NCI-H2196 (cell line): ENCODE measurements at regions not wholly inside any gene's neighbourhood (a gene's known extent, or its start where the extent isn't known, plus 50 kb on each side); places are given as distances from the start of the nearest gene placed in this dataset.

Experiments used
- DNase-seq: peaks from one replicate; lab custom pipeline; 2025; ENCODE audit not compliant: unreplicated experiment; lab: John Stamatoyannopoulos, UW

GRCh38 chr13:107291875-107292274, 723.9 kb upstream of the ARGLU1 start:
- DNase-seq = no peak

DNA sequence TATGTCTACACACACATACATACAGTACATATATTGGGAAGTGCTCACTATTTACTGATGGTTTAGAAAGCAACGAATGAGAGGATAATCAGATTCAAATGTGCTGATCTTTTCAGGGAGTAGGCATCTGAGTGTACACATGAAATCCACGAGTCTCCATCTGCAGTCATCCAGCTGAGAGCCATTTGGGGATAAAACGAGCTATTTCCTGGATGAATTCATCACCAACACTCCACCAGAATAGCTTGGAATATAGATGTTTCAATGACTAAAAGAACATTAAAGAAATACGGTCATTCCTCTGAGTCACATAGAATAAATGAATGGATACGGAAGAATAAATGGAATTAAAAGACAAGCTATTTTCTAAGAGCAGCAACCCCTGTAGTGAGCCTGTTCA, 721.6 kb upstream of the ARGLU1 start:
- no peak for DNase-seq

DNA sequence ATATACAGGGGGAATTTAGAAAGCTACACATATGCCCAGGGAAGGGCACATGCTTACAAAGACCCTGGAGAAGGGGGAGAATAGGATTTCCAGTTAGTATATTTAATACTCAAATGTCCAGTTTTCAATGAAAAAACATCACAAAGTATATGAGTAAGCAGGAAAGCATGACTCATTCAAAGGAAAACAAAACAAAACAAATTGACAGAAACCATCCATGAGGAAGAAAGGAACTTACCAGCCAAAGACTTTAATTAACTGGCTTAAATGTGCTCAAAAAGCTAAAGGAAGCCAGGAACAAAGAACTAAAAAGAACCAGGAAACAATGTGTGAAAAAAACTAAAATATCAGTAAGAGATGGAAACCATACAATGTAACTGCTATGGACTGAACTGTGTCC, 716.2 kb upstream of the ARGLU1 start:
- DNase-seq = no peak

DNA sequence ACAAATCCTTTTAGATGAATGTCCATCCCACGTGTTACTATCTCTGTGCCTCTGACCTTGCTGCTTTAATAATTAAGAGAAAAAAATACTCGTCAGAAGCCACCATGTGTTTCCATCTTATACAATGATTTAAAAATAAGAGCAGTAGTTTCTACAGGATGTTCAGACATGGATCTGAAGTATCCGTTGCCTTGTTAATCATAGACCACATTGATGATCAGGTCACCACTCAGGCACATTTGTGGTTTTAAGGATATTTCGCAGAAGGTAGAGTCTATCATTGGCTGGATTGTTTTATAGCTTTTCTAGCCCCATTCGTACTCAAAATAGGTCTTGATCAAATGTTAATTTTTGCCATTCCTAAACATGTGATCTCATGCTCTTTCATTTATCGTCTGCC, 710.0 kb upstream of the ARGLU1 start:
- DNase-seq = no peak

GRCh38 chr13:107276936-107277335, 709.0 kb upstream of the ARGLU1 start:
- no peak for DNase-seq

DNA sequence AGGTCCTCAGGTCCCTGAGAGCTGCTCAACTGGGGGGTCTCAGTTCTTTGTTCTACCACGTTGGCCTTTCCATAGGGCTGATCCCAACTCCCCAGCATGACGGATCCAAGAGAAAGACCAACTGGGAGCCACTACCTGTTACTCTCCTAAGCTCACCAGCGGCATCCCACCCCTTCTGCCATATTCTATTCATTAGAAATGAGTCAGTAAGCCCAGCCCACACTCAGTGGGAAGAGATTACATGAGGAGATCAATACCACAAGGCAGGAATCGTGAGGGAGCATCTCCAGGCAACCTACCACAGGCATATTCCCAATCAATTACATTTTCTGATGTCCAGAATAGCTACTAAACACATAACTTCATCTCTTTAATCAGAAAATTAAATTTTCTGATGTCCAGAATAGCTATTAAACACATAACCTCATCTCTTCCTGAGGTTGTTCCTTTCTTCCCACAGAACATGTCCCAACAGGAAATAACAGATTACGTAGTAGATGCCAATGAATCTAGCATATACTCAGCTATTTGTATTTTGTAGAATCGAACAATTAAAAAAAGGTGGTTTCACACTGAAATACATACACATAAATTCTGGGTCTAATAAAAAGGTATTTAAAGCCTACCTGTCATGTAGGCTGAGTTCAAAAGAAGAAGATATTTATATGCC, 708.1 kb upstream of the ARGLU1 start:
- DNase-seq = no peak

GRCh38 chr13:107275312-107275711, 707.4 kb upstream of the ARGLU1 start:
- DNase-seq = no peak

DNA sequence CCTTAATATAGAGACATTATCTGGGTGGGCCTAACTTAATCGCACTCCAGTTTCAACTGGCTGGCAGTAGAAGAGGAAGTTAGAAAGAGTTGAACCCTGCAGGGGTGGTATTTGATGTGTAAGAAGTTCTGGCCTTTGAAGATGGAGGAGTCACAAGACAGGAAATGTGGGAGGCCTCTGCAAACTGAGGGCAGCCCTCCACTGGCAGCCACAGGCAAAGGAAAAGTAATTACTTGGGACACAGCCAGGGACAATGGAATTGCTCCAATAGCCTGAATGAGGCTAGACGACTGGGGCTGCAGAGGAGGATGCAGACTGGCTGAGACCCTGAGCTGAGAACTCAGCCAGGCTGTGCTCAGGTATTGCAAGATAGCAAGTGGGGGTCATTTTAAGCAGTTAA, 703.3 kb upstream of the ARGLU1 start:
- no peak for DNase-seq

GRCh38 chr13:107266657-107267056, 698.7 kb upstream of the ARGLU1 start:
- DNase-seq = no peak

DNA sequence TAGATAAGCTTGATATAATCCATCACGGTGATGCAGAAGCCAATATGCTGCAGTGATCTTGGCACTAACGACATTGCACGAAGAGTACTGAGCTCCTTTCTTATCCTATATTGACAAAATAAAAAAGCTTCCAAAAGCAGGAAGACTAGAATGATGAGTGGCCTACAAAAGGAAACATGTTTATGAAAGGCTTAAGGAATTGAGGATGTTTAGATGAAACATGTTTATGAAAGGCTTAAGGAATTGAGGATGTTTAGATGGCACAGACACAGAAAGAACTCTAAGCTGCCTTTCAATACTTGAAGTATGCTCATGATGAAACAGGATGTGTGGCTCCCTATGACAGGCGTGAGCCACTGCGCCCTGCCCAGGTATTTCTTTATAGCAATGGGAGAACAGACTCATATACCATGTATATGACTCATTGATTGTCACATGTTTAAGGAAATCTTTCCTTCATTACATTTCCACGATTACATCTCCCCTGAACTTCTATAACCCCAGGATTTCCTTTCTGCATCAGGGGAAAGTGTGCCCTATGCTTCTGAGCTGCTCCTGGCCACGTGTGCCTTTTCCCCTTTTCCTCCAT, 690.8 kb upstream of the ARGLU1 start:
- no peak for DNase-seq

DNA sequence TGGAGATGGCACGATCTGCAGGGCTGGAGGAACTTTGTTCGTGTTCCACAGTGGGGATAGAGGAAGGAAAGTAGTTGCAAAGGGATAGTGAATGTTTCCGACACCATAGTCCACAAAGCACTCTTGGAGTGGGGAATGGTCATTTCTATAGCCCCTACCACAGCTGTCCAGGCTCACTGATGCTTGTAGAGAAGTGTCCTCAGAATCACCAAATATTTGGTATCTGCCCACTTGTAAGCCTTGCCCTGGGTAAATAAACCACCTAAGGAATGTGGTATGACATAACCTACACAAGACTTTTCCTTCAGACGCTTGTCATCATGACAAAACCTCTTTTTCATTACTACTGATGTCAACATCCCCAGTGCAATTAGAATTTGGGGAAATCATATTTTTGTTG, 686.5 kb upstream of the ARGLU1 start:
- DNase-seq = no peak

GRCh38 chr13:107252428-107252827, 684.5 kb upstream of the ARGLU1 start:
- no peak for DNase-seq

DNA sequence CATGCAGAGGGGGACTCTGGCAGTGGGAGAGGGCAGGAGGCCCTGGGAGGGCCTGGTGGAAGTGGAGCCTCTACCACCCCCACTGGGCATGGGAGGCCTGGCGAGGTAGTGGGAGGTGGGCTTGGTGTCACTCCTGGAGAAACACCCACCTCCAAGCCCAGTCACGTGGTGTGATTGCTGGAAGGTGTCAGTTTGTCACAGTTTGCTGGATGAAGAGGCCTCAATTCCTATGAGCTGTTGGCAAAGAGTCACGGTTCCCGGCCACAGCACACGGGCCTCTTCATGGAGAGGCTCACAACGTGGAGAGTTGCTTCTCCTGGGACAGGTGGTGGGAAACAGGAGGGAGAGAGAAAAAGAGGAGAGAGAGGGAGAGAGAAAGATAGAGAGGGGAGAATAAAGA, 684.1 kb upstream of the ARGLU1 start:
- no peak for DNase-seq

- DNase-seq = no peak
These were observed 683.4 kb upstream of the ARGLU1 start for GRCh38 chr13:107251341-107251740.

GRCh38 chr13:107250628-107251027, 682.7 kb upstream of the ARGLU1 start:
- DNase-seq = no peak

DNA sequence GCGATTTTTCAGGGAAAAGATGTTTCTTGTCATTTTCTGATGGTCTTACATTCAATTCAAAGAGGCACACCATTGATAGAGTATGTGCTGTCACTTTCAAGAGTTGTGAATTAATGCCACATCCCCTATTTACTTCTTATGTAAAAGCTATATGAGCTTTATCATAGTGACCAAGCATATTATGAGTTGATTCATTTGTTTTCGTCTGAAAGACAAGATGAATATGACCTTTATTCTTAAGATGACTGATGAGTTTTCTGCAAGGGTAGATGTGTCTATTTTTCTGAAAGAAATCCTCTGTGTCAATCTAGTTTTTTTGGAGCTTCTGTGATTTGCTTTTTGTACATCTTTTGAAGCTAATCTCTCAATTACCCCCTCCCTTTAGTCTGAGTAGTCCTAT, 676.3 kb upstream of the ARGLU1 start:
- no peak for DNase-seq

DNA sequence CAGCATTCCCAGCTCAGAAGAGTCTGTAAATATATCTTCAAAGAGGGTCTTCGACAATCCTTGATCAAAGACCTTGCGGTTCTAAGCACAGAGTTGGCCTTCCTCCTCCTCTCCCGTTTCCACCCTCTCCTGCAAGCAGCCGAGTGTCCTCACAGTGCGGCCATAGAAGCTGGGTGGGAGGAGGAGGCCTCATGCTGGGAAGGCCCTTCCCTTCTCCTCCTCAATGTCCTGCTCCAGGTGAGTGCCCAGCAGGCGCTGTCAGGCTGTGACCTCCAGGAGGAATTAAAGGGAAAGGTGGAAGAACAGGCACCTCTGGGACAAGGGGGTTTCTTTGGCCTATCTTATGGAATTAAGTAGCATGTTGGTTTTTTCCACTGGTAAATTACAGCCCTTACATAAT, 674.2 kb upstream of the ARGLU1 start:
- DNase-seq = no peak

DNA sequence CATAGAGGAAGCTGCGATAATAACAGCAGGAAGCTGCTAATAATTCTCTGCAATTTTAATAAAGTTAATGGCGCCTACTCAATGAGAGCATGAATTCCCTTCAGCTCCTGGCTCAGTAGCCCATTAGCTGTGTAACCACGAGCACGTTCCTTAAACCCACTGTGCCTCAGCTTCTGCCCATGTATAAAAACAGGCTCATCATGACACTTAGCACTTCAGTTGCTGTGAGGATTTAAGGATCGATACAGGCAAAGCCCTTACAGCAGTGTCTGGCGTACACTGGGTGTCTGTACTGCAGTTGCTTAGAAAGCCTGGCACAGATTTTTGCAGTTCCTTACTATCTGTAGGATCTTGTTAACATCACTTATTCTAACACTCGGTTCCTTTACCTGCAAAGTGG, 673.4 kb upstream of the ARGLU1 start:
- DNase-seq = no peak

GRCh38 chr13:107239213-107239612, 671.3 kb upstream of the ARGLU1 start:
- no peak for DNase-seq

DNA sequence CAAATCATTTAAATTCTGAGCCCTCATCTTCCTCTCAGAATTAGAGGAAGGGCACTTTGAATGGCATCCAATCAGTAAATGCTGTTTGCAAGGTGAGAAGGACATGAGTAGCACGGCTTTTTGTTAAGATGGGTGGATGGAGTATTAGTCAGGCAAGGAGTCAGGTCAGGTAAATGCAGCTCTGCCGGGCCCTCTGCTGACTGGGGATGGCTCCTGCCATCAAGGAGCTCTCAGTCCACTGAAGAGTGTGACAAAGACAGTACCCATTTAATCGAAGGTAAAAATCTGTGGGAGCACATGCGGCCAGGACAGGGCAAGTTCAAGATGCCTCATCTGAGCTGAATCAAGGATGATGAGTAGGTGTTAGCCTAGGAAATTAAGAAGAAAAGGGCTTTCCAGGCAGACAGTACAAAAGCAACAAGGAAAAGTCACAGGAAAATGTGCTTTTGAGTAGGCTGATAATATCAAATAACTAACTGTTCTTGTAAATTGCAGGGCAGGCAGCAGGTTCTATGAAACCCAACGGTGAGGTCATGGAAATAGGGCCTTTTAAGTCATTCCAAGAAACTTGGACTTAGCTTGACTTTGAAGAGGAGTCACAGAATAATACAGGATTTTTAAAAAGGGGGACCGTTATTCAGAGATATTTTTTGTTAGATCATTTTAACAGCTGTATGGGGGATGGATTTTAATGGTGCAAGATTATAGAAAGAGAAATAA, 670.5 kb upstream of the ARGLU1 start:
- DNase-seq = no peak

- no peak for DNase-seq
These were observed 666.6 kb upstream of the ARGLU1 start for GRCh38 chr13:107234319-107235073.

GRCh38 chr13:107233541-107233940, 665.6 kb upstream of the ARGLU1 start:
- DNase-seq = no peak
